Kidney capillary endothelial cell (primary cell): ENCODE measurements at regions not wholly inside any gene's neighbourhood (a gene's known extent, or its start where the extent isn't known, plus 50 kb on each side); places are given as distances from the start of the nearest gene placed in this dataset.
A peak's percentile ranks its signal among the peaks of the same experiment; 100 is the strongest.

Source experiments
- DNase-seq: peaks from one replicate; pipeline ENCODE4 v3.0.0-alpha.2; 2018; ENCODE audit warnings: low spot score

- DNase-seq, result no peak
Measured at GRCh38 chr4:137632842-137633241, 100.5 kb upstream of the PCDH18 start.

- no peak for DNase-seq
Measured at GRCh38 chr4:137631605-137632004, 99.3 kb upstream of the PCDH18 start.

GRCh38 chr4:137630252-137630651 is 98.0 kb upstream of the PCDH18 start:
- DNase-seq, result no peak

- DNase-seq, result no peak
Measured at GRCh38 chr4:137627739-137628460, 95.6 kb upstream of the PCDH18 start.

- DNase-seq, result no peak
Measured at GRCh38 chr4:137626942-137627738, 94.8 kb upstream of the PCDH18 start.

- no peak for DNase-seq
Measured at GRCh38 chr4:137623013-137623412, 90.7 kb upstream of the PCDH18 start.

- no peak for DNase-seq
Measured at GRCh38 chr4:137621056-137621455, 88.8 kb upstream of the PCDH18 start.

- DNase-seq, result no peak
Measured at GRCh38 chr4:137614491-137614890, 82.2 kb upstream of the PCDH18 start.

GRCh38 chr4:137611998-137612700 is 79.9 kb upstream of the PCDH18 start:
- no peak for DNase-seq

GRCh38 chr4:137610960-137611359 is 78.7 kb upstream of the PCDH18 start:
- DNase-seq, result peak; percentile 11

- no peak for DNase-seq
Measured at GRCh38 chr4:137609718-137610430, 77.6 kb upstream of the PCDH18 start.

GRCh38 chr4:137608085-137608484 is 75.8 kb upstream of the PCDH18 start:
- DNase-seq, result no peak

GRCh38 chr4:137602436-137602835 is 70.1 kb upstream of the PCDH18 start:
- DNase-seq, result no peak

- DNase-seq, result no peak
Measured at GRCh38 chr4:137601934-137602333, 69.6 kb upstream of the PCDH18 start.

GRCh38 chr4:137599734-137600133 is 67.4 kb upstream of the PCDH18 start:
- DNase-seq, result no peak

- no peak for DNase-seq
Measured at GRCh38 chr4:137597752-137598430, 65.6 kb upstream of the PCDH18 start.

- no peak for DNase-seq
Measured at GRCh38 chr4:137587796-137588195, 55.5 kb upstream of the PCDH18 start.

- DNase-seq, result no peak
Measured at GRCh38 chr4:137583671-137584070, 51.4 kb upstream of the PCDH18 start.
